CD14-positive monocyte (primary cell): ENCODE measurements at regions not wholly inside any gene's neighbourhood (a gene's known extent, or its start where the extent isn't known, plus 50 kb on each side); places are given as distances from the start of the nearest gene placed in this dataset.

Experiments
- DNase-seq, 3 donors: peaks; one replicate each; pipeline ENCODE4 v3.0.0-alpha.2; 2011 to 2022
- H2AFZ ChIP-seq: 2 replicates; pipeline ENCODE4 v1.6.0; 2012; ENCODE audit warnings: mild to moderate bottlenecking, low read depth, low read length, inconsistent platforms; ENCODE audit not compliant: insufficient read depth, poor library complexity, severe bottlenecking
- H3K27ac ChIP-seq, 2 donors: 1 replicate in 1 of 2; 2 replicates in 1 of 2; pipeline ENCODE4 v1.5.1; 2012 to 2013; ENCODE audit warnings: low read length in 2 of 2, control low read depth in 1 of 2, inconsistent platforms in 1 of 2, low read depth in 1 of 2, mild to moderate bottlenecking in 1 of 2
- H3K27me3 ChIP-seq, 2 donors: one replicate each; pipeline versions ENCODE4 v1.6.0 to v1.6.1; 2011 to 2013; ENCODE audit warnings: low read length in 2 of 2; ENCODE audit not compliant: control insufficient read depth in 2 of 2, insufficient read depth in 2 of 2
- H3K36me3 ChIP-seq, 2 donors: replicated peaks in 1 of 2; 1 replicate in 1 of 2; 2 replicates in 1 of 2; pipeline versions ENCODE4 v1.5.1 to v1.6.1; 2012 to 2013; ENCODE audit warnings: low read length in 2 of 2, control low read depth in 1 of 2, inconsistent platforms in 1 of 2, mild to moderate bottlenecking in 1 of 2; ENCODE audit not compliant: insufficient read depth in 2 of 2, control insufficient read depth in 1 of 2
- H3K4me1 ChIP-seq, 2 donors: 1 replicate in 1 of 2; 2 replicates in 1 of 2; pipeline versions ENCODE4 v1.5.1 to v1.6.1; 2012 to 2013; ENCODE audit warnings: low read length in 2 of 2, control low read depth in 1 of 2, inconsistent platforms in 1 of 2, mild to moderate bottlenecking in 1 of 2, moderate library complexity in 1 of 2; ENCODE audit not compliant: insufficient read depth in 2 of 2, control insufficient read depth in 1 of 2
- H3K4me2 ChIP-seq: replicated peaks from 2 replicates; pipeline ENCODE3; 2012; ENCODE audit warnings: low read length, moderate library complexity, mild to moderate bottlenecking; ENCODE audit not compliant: poor library complexity, severe bottlenecking; ENCODE audit errors: extremely low read depth
- H3K4me3 ChIP-seq, 3 experiments: fragments of 200-600 bp in 1 of 3; sonication (generic) in 1 of 3; replicated peaks in 1 of 3; 1 replicate in 2 of 3; 2 replicates in 1 of 3; pipeline ENCODE4 v1.5.1; 2011 to 2013; ENCODE audit warnings: low read length in 3 of 3, mild to moderate bottlenecking in 3 of 3, control low read depth in 2 of 3, low read depth in 2 of 3, inconsistent platforms in 1 of 3, moderate library complexity in 1 of 3
- H3K79me2 ChIP-seq: 2 replicates; pipeline ENCODE4 v1.6.0; 2012; ENCODE audit warnings: mild to moderate bottlenecking, control low read depth, inconsistent platforms, low read length, moderate library complexity; ENCODE audit not compliant: insufficient read depth
- H3K9ac ChIP-seq: 2 replicates; pipeline ENCODE4 v1.6.0; 2017; ENCODE audit warnings: low read length, mild to moderate bottlenecking; ENCODE audit not compliant: insufficient read depth, poor library complexity, severe bottlenecking
- H3K9me3 ChIP-seq, 2 donors: replicated peaks in 1 of 2; 1 replicate in 1 of 2; 2 replicates in 1 of 2; pipeline versions ENCODE4 v1.5.1 to v1.6.1; 2012 to 2013; ENCODE audit warnings: low read length in 2 of 2, control low read depth in 1 of 2; ENCODE audit not compliant: control insufficient read depth in 1 of 2, insufficient read depth in 1 of 2
- H4K20me1 ChIP-seq: 2 replicates; pipeline ENCODE4 v1.6.0; 2012; ENCODE audit warnings: mild to moderate bottlenecking, low read length, control low read depth, moderate library complexity; ENCODE audit not compliant: insufficient read depth
- H3K27ac Mint-ChIP-seq, 7 donors: one replicate each; pipeline ENCODE4 v1.8.0; 2020; ENCODE audit warnings: mild to moderate bottlenecking in 7 of 7, mixed read lengths in 7 of 7, moderate library complexity in 6 of 7, inconsistent platforms in 2 of 7
- H3K27me3 Mint-ChIP-seq, 3 donors: one replicate each; pipeline ENCODE4 v1.8.0; 2021 to 2022; ENCODE audit warnings: low read depth in 3 of 3, mild to moderate bottlenecking in 3 of 3, mixed read lengths in 3 of 3, moderate library complexity in 3 of 3, inconsistent platforms in 1 of 3
- H3K36me3 Mint-ChIP-seq, 2 donors: one replicate each; pipeline ENCODE4 v1.8.0; 2020; ENCODE audit warnings: mixed read lengths in 2 of 2, inconsistent platforms in 1 of 2, mild to moderate bottlenecking in 1 of 2
- H3K4me1 Mint-ChIP-seq: one replicate; pipeline ENCODE4 v1.8.0; 2020; ENCODE audit warnings: mild to moderate bottlenecking, mixed read lengths
- H3K4me3 Mint-ChIP-seq, 2 donors: one replicate each; pipeline ENCODE4 v1.8.0; 2020; ENCODE audit warnings: mild to moderate bottlenecking in 2 of 2, mixed read lengths in 2 of 2, moderate library complexity in 1 of 2
- H3K9me3 Mint-ChIP-seq, 7 donors: one replicate each; pipeline ENCODE4 v1.8.0; 2020 to 2022; ENCODE audit warnings: mixed read lengths in 7 of 7, mild to moderate bottlenecking in 6 of 7, moderate library complexity in 6 of 7, inconsistent platforms in 2 of 7
- CTCF ChIP-seq: fragments of 200-600 bp; IDR thresholded peaks from one replicate; pipeline ENCODE4 v1.8.0; 2022; ENCODE audit warnings: antibody characterized with exemption, mild to moderate bottlenecking
- WGBS: methylation state at CpG from one replicate; pipeline ENCODE4 v1.1.5; 2013; ENCODE audit warnings: missing lambda C conversion rate; ENCODE audit not compliant: insufficient coverage; 5-methylcytosine and 5-hydroxymethylcytosine counted together
- intact Hi-C, 2 donors: fragments of 100-400 bp; cut with micrococcal nuclease; formaldehyde crosslinking; loops; one replicate each; pipeline versions ENCODE4 v1.15.0 to v1.15.1; 2023

- Mint-ChIP-seq H3K27ac (no peak overlapping the region), H3K4me3 (no peak overlapping the region), H3K9me3 (peaks cover 0 to 3% (median 1%) of the 10 kb centered on the region in 7 donors), H3K36me3 (no peaks in the 10 kb centered on the region), H3K4me1 (peaks cover 2% of the 10 kb centered on the region), H3K27me3 (peaks cover 3 to 20% (median 6%) of the 10 kb centered on the region in 3 donors)
- no peak overlapping the region for H2AFZ ChIP-seq
- intact Hi-C loops, result no loop called here
- TF ChIP-seq CTCF, result no peak
- no peaks in the 10 kb centered on the region for H4K20me1 ChIP-seq
- no peak overlapping the region for H3K4me2 ChIP-seq
- H3K79me2 ChIP-seq, result no peaks in the 10 kb centered on the region
- no peaks in the 10 kb centered on the region for H3K4me1 ChIP-seq
- H3K4me3 ChIP-seq, result no peak overlapping the region
- DNase-seq, result no peak
- H3K27me3 ChIP-seq, result peaks cover 0 to 3% of the 10 kb centered on the region in 2 donors
- no peaks in the 10 kb centered on the region for H3K36me3 ChIP-seq
- 91% methylated on average over 4 of the region's 7 CpGs for WGBS
- H3K27ac ChIP-seq, result no peak overlapping the region
- H3K9me3 ChIP-seq, result no peaks in the 10 kb centered on the region
- H3K9ac ChIP-seq, result no peak overlapping the region
Measured at GRCh38 chr2:100632037-100632436, 69.2 kb downstream of the PDCL3 start.

GRCh38 chr2:100632759-100633158 lies 70.0 kb downstream of the PDCL3 start:
- H3K4me1 Mint-ChIP-seq, result peaks cover 2% of the 10 kb centered on the region
- no peak overlapping the region for H3K27ac Mint-ChIP-seq
- H3K4me2 ChIP-seq, result no peak overlapping the region
- no peak overlapping the region for H3K9ac ChIP-seq
- H3K4me3 Mint-ChIP-seq, result no peak overlapping the region
- no peak overlapping the region for H3K4me3 ChIP-seq
- no peaks in the 10 kb centered on the region for H3K9me3 ChIP-seq
- H3K9me3 Mint-ChIP-seq, result peaks cover 0 to 3% (median 1%) of the 10 kb centered on the region in 7 donors
- intact Hi-C loops, result no loop called here
- no peaks in the 10 kb centered on the region for H3K4me1 ChIP-seq
- H3K27me3 Mint-ChIP-seq, result peaks cover 5 to 20% (median 7%) of the 10 kb centered on the region in 3 donors
- no peak overlapping the region for H3K27ac ChIP-seq
- WGBS, result no CpG with 5 or more reads among the region's 4 CpGs
- no peak overlapping the region for H2AFZ ChIP-seq
- DNase-seq, result no peak
- TF ChIP-seq CTCF, result no peak
- no peaks in the 10 kb centered on the region for H3K79me2 ChIP-seq
- no peaks in the 10 kb centered on the region for H3K36me3 ChIP-seq
- no peaks in the 10 kb centered on the region for H4K20me1 ChIP-seq
- H3K36me3 Mint-ChIP-seq, result no peaks in the 10 kb centered on the region
- H3K27me3 ChIP-seq, result peaks cover 3 to 4% of the 10 kb centered on the region in 2 donors
